ENCODE measurements at regions not wholly inside any gene's neighbourhood (a gene's known extent, or its start where the extent isn't known, plus 50 kb on each side); places are given as distances from the start of the nearest gene placed in this dataset.

GRCh38 chr18:24683925-24684324 lies 223.5 kb downstream of the HRH4 start:
- Histone ChIP-seq H3K4me3 (ENCODE audit: insufficient read depth, low read length, poor library complexity, severe bottlenecking) (no peak overlapping the region), H3K9me3 (ENCODE audit: insufficient read depth, low read length) (no peaks in the 10 kb centered on the region), H3K27me3 (ENCODE audit: low read length) (no peaks in the 10 kb centered on the region), H3K9me2 (replicated peaks; ENCODE audit: insufficient read depth, low read length) (no peaks in the 10 kb centered on the region), H3F3A (ENCODE audit: insufficient read depth) (no peaks in the 10 kb centered on the region), H3K4me2 (ENCODE audit: low read depth, low read length, poor library complexity, severe bottlenecking) (no peak overlapping the region), H3K36me3 (ENCODE audit: low read length) (no peaks in the 10 kb centered on the region), H4K20me1 (ENCODE audit: low read depth, low read length) (no peaks in the 10 kb centered on the region), H2AFZ (ENCODE audit: low read depth, low read length, severe bottlenecking) (no peak overlapping the region), H3K79me2 (ENCODE audit: insufficient read depth, low read length) (no peaks in the 10 kb centered on the region), H3K9ac (ENCODE audit: low read length) (no peak overlapping the region), H3K27ac (ENCODE audit: low read depth, low read length) (no peak overlapping the region)
- TF ChIP-seq CTCF (IDR thresholded peaks at IDR 0.05; ENCODE audit: insufficient read depth, low read length, poor library complexity, severe bottlenecking) (no peak), EZH2phosphoT487 (conservative IDR thresholded peaks at IDR 0.05; ENCODE audit: low read length) (no peak)

- no peak overlapping the region for H3K4me3 ChIP-seq (ENCODE audit: insufficient read depth, low read length, poor library complexity, severe bottlenecking)
- TF ChIP-seq CTCF (IDR thresholded peaks at IDR 0.05; ENCODE audit: insufficient read depth, low read length, poor library complexity, severe bottlenecking) (no peak), EZH2phosphoT487 (conservative IDR thresholded peaks at IDR 0.05; ENCODE audit: low read length) (no peak)
Measured at GRCh38 chr18:24685254-24685959, 225.0 kb downstream of the HRH4 start.

GRCh38 chr18:24695168-24695567 lies 234.7 kb downstream of the HRH4 start:
- no peaks in the 10 kb centered on the region for H3F3A ChIP-seq (ENCODE audit: insufficient read depth)
- no peaks in the 10 kb centered on the region for H4K20me1 ChIP-seq (ENCODE audit: low read depth, low read length)
- no peaks in the 10 kb centered on the region for H3K79me2 ChIP-seq (ENCODE audit: insufficient read depth, low read length)
- H3K4me2 ChIP-seq (ENCODE audit: low read depth, low read length, poor library complexity, severe bottlenecking) = no peak overlapping the region
- H2AFZ ChIP-seq (ENCODE audit: low read depth, low read length, severe bottlenecking) = no peak overlapping the region
- H3K27ac ChIP-seq (ENCODE audit: low read depth, low read length) = no peak overlapping the region
- H3K36me3 ChIP-seq (ENCODE audit: low read length) = no peaks in the 10 kb centered on the region
- no peak for TF ChIP-seq EZH2phosphoT487 (conservative IDR thresholded peaks at IDR 0.05; ENCODE audit: low read length)
- no peak for TF ChIP-seq CTCF (IDR thresholded peaks at IDR 0.05; ENCODE audit: insufficient read depth, low read length, poor library complexity, severe bottlenecking)
- no peak overlapping the region for H3K9ac ChIP-seq (ENCODE audit: low read length)
- H3K9me2 ChIP-seq (replicated peaks; ENCODE audit: insufficient read depth, low read length) = no peaks in the 10 kb centered on the region
- no peaks in the 10 kb centered on the region for H3K9me3 ChIP-seq (ENCODE audit: insufficient read depth, low read length)
- no peak overlapping the region for H3K4me3 ChIP-seq (ENCODE audit: insufficient read depth, low read length, poor library complexity, severe bottlenecking)
- no peaks in the 10 kb centered on the region for H3K27me3 ChIP-seq (ENCODE audit: low read length)

More at GRCh38 chr18:24685254-24685959, 225.0 kb downstream of the HRH4 start:
- H3K79me2 ChIP-seq (ENCODE audit: insufficient read depth, low read length) = no peaks in the 10 kb centered on the region
- no peak overlapping the region for H2AFZ ChIP-seq (ENCODE audit: low read depth, low read length, severe bottlenecking)
- no peaks in the 10 kb centered on the region for H4K20me1 ChIP-seq (ENCODE audit: low read depth, low read length)
- no peaks in the 10 kb centered on the region for H3K9me3 ChIP-seq (ENCODE audit: insufficient read depth, low read length)
- no peaks in the 10 kb centered on the region for H3K27me3 ChIP-seq (ENCODE audit: low read length)
- no peaks in the 10 kb centered on the region for H3K36me3 ChIP-seq (ENCODE audit: low read length)
- H3K27ac ChIP-seq (ENCODE audit: low read depth, low read length) = no peak overlapping the region
- no peak overlapping the region for H3K4me2 ChIP-seq (ENCODE audit: low read depth, low read length, poor library complexity, severe bottlenecking)
- no peaks in the 10 kb centered on the region for H3K9me2 ChIP-seq (replicated peaks; ENCODE audit: insufficient read depth, low read length)
- no peaks in the 10 kb centered on the region for H3F3A ChIP-seq (ENCODE audit: insufficient read depth)
- no peak overlapping the region for H3K9ac ChIP-seq (ENCODE audit: low read length)
